HCT116 (cell line): ENCODE measurements at regions not wholly inside any gene's neighbourhood (a gene's known extent, or its start where the extent isn't known, plus 50 kb on each side); places are given as distances from the start of the nearest gene placed in this dataset.

ENCODE experiments used
- ATAC-seq: fragments of 200-7000 bp; cut with Tn5 transposase; 2 replicates; pipeline ENCODE4 v1.9.1; 2020; ENCODE audit warnings: mild to moderate bottlenecking, moderate library complexity
- BruUV-seq: library from RNA; stranded (reverse); fragments of 400-500 nt; replicated peaks from 2 replicates; lab custom pipeline; 2021; lab: Mats Ljungman, UMichigan
- CTCF ChIA-PET: fragments of 300-600 bp; sonication (Branson Sonifier 250); formaldehyde crosslinking; loops from one replicate; lab custom pipeline; 2021; ENCODE audit warnings: antibody characterized with exemption; lab: Charles Lee
- POLR2A ChIA-PET: fragments of 300-600, 350-600 bp; sonication (Branson Sonifier 250); formaldehyde crosslinking; loops from one replicate; lab custom pipeline; 2021; ENCODE audit warnings: antibody characterized with exemption; lab: Charles Lee
- RAD21 ChIA-PET, 2 experiments: fragments of 300-600 bp; sonication (Branson Sonifier 250); formaldehyde crosslinking; loops; one replicate each; lab custom pipeline; 2023; ENCODE audit warnings: low total read pairs in 2 of 2; ENCODE audit not compliant: uncharacterized antibody in 2 of 2, unreplicated experiment in 2 of 2, low non-redundant PET in 1 of 2; lab: Charles Lee
- DNase-seq: peaks from one replicate; pipeline ENCODE4 v3.0.0-alpha.2; 2010; ENCODE audit warnings: low read depth, low spot score
- H2AFZ ChIP-seq: fragments of 200-600 bp; shearing (Covaris generic), sonication (generic); 2 replicates; pipeline ENCODE4 v1.6.1; 2017; ENCODE audit warnings: low read depth, mixed run types, mixed read lengths, antibody characterized with exemption, low read length; ENCODE audit not compliant: poor library complexity, severe bottlenecking
- H3K27ac ChIP-seq: 2 replicates; pipeline ENCODE4 v1.5.1; 2012; ENCODE audit warnings: low read depth, low read length
- H3K27me3 ChIP-seq: fragments of 200-600 bp; sonication (generic); 2 replicates; pipeline ENCODE4 v1.6.1; 2016; ENCODE audit warnings: mixed run types, low read length, mixed read lengths; ENCODE audit not compliant: insufficient read depth
- H3K36me3 ChIP-seq, 2 experiments: fragments of 200-500 bp in 1 of 2; fragments of 200-600 bp in 1 of 2; sonication (Bioruptor generic) in 1 of 2; sonication (generic) in 1 of 2; 2 replicates each; pipeline versions ENCODE4 v1.5.1 to v1.6.1; 2014 to 2016; ENCODE audit warnings: low read length in 2 of 2, inconsistent platforms in 1 of 2, mixed read lengths in 1 of 2, mixed run types in 1 of 2; ENCODE audit not compliant: insufficient read depth in 2 of 2, control insufficient read depth in 1 of 2
- H3K4me1 ChIP-seq, 2 experiments: fragments of 200-600 bp in 1 of 2; sonication (generic) in 1 of 2; 2 replicates each; pipeline versions ENCODE4 v1.5.1 to v1.6.1; 2012 to 2017; ENCODE audit warnings: low read length in 2 of 2, inconsistent platforms in 1 of 2, mild to moderate bottlenecking in 1 of 2, mixed read lengths in 1 of 2, mixed run types in 1 of 2, moderate library complexity in 1 of 2; ENCODE audit not compliant: insufficient read depth in 2 of 2, control insufficient read depth in 1 of 2
- H3K4me2 ChIP-seq: fragments of 200-600 bp; sonication (generic); 2 replicates; pipeline ENCODE4 v1.6.1; 2017; ENCODE audit warnings: mixed run types, low read length, mixed read lengths
- H3K4me3 ChIP-seq, 2 experiments: fragments of 200-600 bp in 1 of 2; sonication (generic) in 1 of 2; replicated peaks in 1 of 2; 2 replicates each; pipeline ENCODE4 v1.5.1; 2011 to 2016; ENCODE audit warnings: low read length in 2 of 2, control low read depth in 1 of 2, low read depth in 1 of 2, mild to moderate bottlenecking in 1 of 2, mixed read lengths in 1 of 2, mixed run types in 1 of 2
- H3K79me2 ChIP-seq: fragments of 200-600 bp; sonication (generic); 2 replicates; pipeline ENCODE4 v1.6.1; 2017; ENCODE audit warnings: mild to moderate bottlenecking, mixed run types, low read length, moderate library complexity, mixed read lengths; ENCODE audit not compliant: insufficient read depth
- H3K9ac ChIP-seq: fragments of 200-600 bp; sonication (generic); 2 replicates; pipeline ENCODE4 v1.6.1; 2016; ENCODE audit warnings: low read length, mixed read lengths
- H3K9me2 ChIP-seq: fragments of 200-600 bp; sonication (generic), shearing (Covaris generic); 2 replicates; pipeline ENCODE4 v1.6.1; 2017; ENCODE audit warnings: mixed run types, mild to moderate bottlenecking, moderate library complexity; ENCODE audit not compliant: insufficient read depth
- H3K9me3 ChIP-seq, 2 experiments: fragments of 200-500 bp in 1 of 2; fragments of 200-600 bp in 1 of 2; sonication (Bioruptor generic) in 1 of 2; sonication (generic) in 1 of 2; 2 replicates each; pipeline ENCODE4 v1.6.1; 2014 to 2017; ENCODE audit warnings: low read length in 2 of 2, mixed read lengths in 2 of 2, inconsistent platforms in 1 of 2, low read depth in 1 of 2, mild to moderate bottlenecking in 1 of 2, mixed run types in 1 of 2, moderate library complexity in 1 of 2; ENCODE audit not compliant: control insufficient read depth in 1 of 2, insufficient read depth in 1 of 2
- H4K20me1 ChIP-seq: fragments of 200-600 bp; sonication (generic), shearing (Covaris generic); 2 replicates; pipeline ENCODE4 v1.6.1; 2017; ENCODE audit warnings: mixed run types, mild to moderate bottlenecking, moderate library complexity; ENCODE audit not compliant: insufficient read depth
- ATF3 ChIP-seq: IDR thresholded peaks from 2 replicates; pipeline ENCODE4 v1.6.1; 2012
- CEBPB ChIP-seq: IDR thresholded peaks from 2 replicates; pipeline ENCODE4 v1.6.1; 2012; ENCODE audit warnings: low read depth
- ELF1 ChIP-seq: IDR thresholded peaks from 2 replicates; pipeline ENCODE4 v1.6.1; 2012; ENCODE audit warnings: low read depth, borderline replicate concordance
- EZH2 ChIP-seq: fragments of 200-600 bp; sonication (generic); IDR thresholded peaks from 2 replicates; pipeline ENCODE4 v1.6.1; 2017; ENCODE audit warnings: antibody characterized with exemption, mixed run types
- JUND ChIP-seq: IDR thresholded peaks from 2 replicates; pipeline ENCODE4 v1.6.1; 2012
- MAX ChIP-seq: IDR thresholded peaks from 2 replicates; pipeline ENCODE4 v1.6.1; 2012
- POLR2A ChIP-seq: IDR thresholded peaks from 2 replicates; pipeline ENCODE4 v1.7.0; 2011; ENCODE audit warnings: borderline replicate concordance; ENCODE audit not compliant: insufficient read depth, insufficient read length; ENCODE audit errors: extremely low read depth
- POLR2AphosphoS5 ChIP-seq: IDR thresholded peaks from 2 replicates; pipeline ENCODE4 v1.6.1; 2011; ENCODE audit warnings: mild to moderate bottlenecking, low read depth, low read length, moderate library complexity
- RAD21 ChIP-seq: IDR thresholded peaks from 2 replicates; pipeline ENCODE4 v1.6.1; 2012; ENCODE audit warnings: low read depth, mild to moderate bottlenecking
- REST ChIP-seq: IDR thresholded peaks from 2 replicates; pipeline ENCODE4 v1.6.1; 2012; ENCODE audit warnings: low read depth
- SIN3A ChIP-seq: IDR thresholded peaks from 2 replicates; pipeline ENCODE4 v1.6.1; 2012; ENCODE audit warnings: low read depth
- SRF ChIP-seq: IDR thresholded peaks from 2 replicates; pipeline ENCODE4 v1.6.1; 2012; ENCODE audit warnings: low read depth
- YY1 ChIP-seq: IDR thresholded peaks from 2 replicates; pipeline ENCODE4 v1.6.1; 2011; ENCODE audit warnings: low read length, low read depth, moderate library complexity, mild to moderate bottlenecking; ENCODE audit not compliant: insufficient replicate concordance; ENCODE audit errors: extremely low read depth
- ZBTB33 ChIP-seq: IDR thresholded peaks from 2 replicates; pipeline ENCODE4 v1.6.1; 2011; ENCODE audit warnings: mild to moderate bottlenecking, low read length, moderate library complexity; ENCODE audit not compliant: insufficient replicate concordance; ENCODE audit errors: extremely low read depth
- ZFX ChIP-seq: fragments of 450-650 bp; IDR thresholded peaks from 2 replicates; pipeline ENCODE4 v1.6.1; 2017
- ZNF274 ChIP-seq: fragments of 200-500 bp; sonication (Bioruptor generic); IDR thresholded peaks from 2 replicates; pipeline ENCODE4 v1.6.1; 2014; ENCODE audit warnings: mild to moderate bottlenecking, low read depth, low read length, inconsistent platforms
- intact Hi-C: fragments of 100-400 bp; cut with micrococcal nuclease; formaldehyde crosslinking; loops from 2 replicates; pipeline ENCODE4 v1.10.0; 2022

- Histone ChIP-seq H3K9me3 (no peaks in the 10 kb centered on the region), H3K36me3 (no peaks in the 10 kb centered on the region), H3K9ac (no peak overlapping the region), H3K27ac (no peak overlapping the region), H3K79me2 (no peaks in the 10 kb centered on the region), H3K4me3 (no peak overlapping the region), H2AFZ (no peak overlapping the region), H3K4me2 (peak overlapping the region; percentile 38), H4K20me1 (no peaks in the 10 kb centered on the region), H3K27me3 (no peaks in the 10 kb centered on the region), H3K9me2 (no peaks in the 10 kb centered on the region), H3K4me1 (peaks cover 0 to 12% of the 10 kb centered on the region in 2 experiments; a peak in 3 of 4 replicates)
- ATAC-seq (no peak), DNase-seq (no peak)
- intact Hi-C loops: no loop called here
- ChIA-PET CTCF (no interaction called here), POLR2A (no interaction called here), RAD21 (no interaction called here)
- no TSS peak for BruUV-seq
- no peak for TF ChIP-seq SRF
- no peak for TF ChIP-seq POLR2AphosphoS5
- TF ChIP-seq REST: no peak
- no peak for TF ChIP-seq MAX
- TF ChIP-seq RAD21: no peak
- no peak for TF ChIP-seq JUND
- TF ChIP-seq CEBPB: no peak
- TF ChIP-seq YY1: no peak
- no peak for TF ChIP-seq POLR2A
- no peak for TF ChIP-seq ZBTB33
- TF ChIP-seq SIN3A: no peak
- no peak for TF ChIP-seq ZNF274
- no peak for TF ChIP-seq EZH2
- TF ChIP-seq ELF1: no peak
- no peak for TF ChIP-seq ATF3
- TF ChIP-seq ZFX: no peak
- TF ChIP-seq, all 23 proteins: peak for 0
These were observed 139.1 kb downstream of the CYP26B1 start for GRCh38 chr2:72008608-72009007.
